SK-N-SH (cell line): ENCODE measurements at regions not wholly inside any gene's neighbourhood (a gene's known extent, or its start where the extent isn't known, plus 50 kb on each side); places are given as distances from the start of the nearest gene placed in this dataset.

Source experiments
- CTCF ChIA-PET: fragments of 300-600, 350-600 bp; formaldehyde crosslinking; extraction: SDS; loops from one replicate; lab custom pipeline; 2021; lab: Yijun Ruan, JAX
- POLR2A ChIA-PET: fragments of 350-600 bp; sonication (Branson Sonifier 250); formaldehyde crosslinking; extraction: SDS; loops from one replicate; lab custom pipeline; 2020; ENCODE audit warnings: antibody characterized with exemption, inconsistent platforms; lab: Yijun Ruan, JAX
- DNase-seq: peaks from one replicate; pipeline ENCODE4 v3.0.0; 2012
- H2AFZ ChIP-seq: fragments of 200-600 bp; sonication (generic); 2 replicates; pipeline ENCODE4 v1.8.1; 2016; ENCODE audit warnings: antibody characterized with exemption, mild to moderate bottlenecking, low read depth
- H3F3A ChIP-seq: fragments of 200-600 bp; sonication (generic); replicated peaks from 2 replicates; pipeline ENCODE3; 2016; ENCODE audit warnings: antibody characterized with exemption, mild to moderate bottlenecking; ENCODE audit not compliant: insufficient read depth
- H3K27ac ChIP-seq, 2 experiments: fragments of 200-500 bp in 1 of 2; fragments of 200-600 bp in 1 of 2; sonication (Bioruptor generic) in 1 of 2; sonication (generic), shearing (Covaris generic) in 1 of 2; 2 replicates each; pipeline versions ENCODE4 v1.5.1 to v1.6.1; 2014 to 2016; ENCODE audit warnings: low read depth in 2 of 2, inconsistent platforms in 1 of 2, low read length in 1 of 2, mild to moderate bottlenecking in 1 of 2, mixed read lengths in 1 of 2
- H3K27me3 ChIP-seq: fragments of 200-600 bp; sonication (generic), shearing (Covaris generic); 2 replicates; pipeline ENCODE4 v1.6.1; 2016; ENCODE audit warnings: mixed run types; ENCODE audit not compliant: insufficient read depth
- H3K36me3 ChIP-seq, 2 experiments: fragments of 200-500 bp in 1 of 2; fragments of 200-600 bp in 1 of 2; sonication (Bioruptor generic) in 1 of 2; sonication (generic) in 1 of 2; replicated peaks in 1 of 2; 2 replicates each; pipeline versions ENCODE3 to v1.5.1; 2014 to 2016; ENCODE audit warnings: low read length in 1 of 2, mild to moderate bottlenecking in 1 of 2; ENCODE audit not compliant: insufficient read depth in 2 of 2, control insufficient read depth in 1 of 2
- H3K4me1 ChIP-seq, 2 experiments: fragments of 200-500 bp in 1 of 2; fragments of 200-600 bp in 1 of 2; sonication (Bioruptor generic) in 1 of 2; sonication (generic), shearing (Covaris generic) in 1 of 2; 2 replicates each; pipeline versions ENCODE4 v1.5.1 to v1.6.1; 2014 to 2016; ENCODE audit warnings: low read depth in 1 of 2, low read length in 1 of 2, mixed run types in 1 of 2; ENCODE audit not compliant: insufficient read depth in 2 of 2, control insufficient read depth in 1 of 2
- H3K4me2 ChIP-seq: fragments of 200-600 bp; sonication (generic), shearing (Covaris generic); 2 replicates; pipeline ENCODE4 v1.6.1; 2017; ENCODE audit warnings: mixed run types
- H3K4me3 ChIP-seq, 2 experiments: fragments of 200-500 bp in 1 of 2; fragments of 200-600 bp in 1 of 2; sonication (Bioruptor generic) in 1 of 2; sonication (generic), shearing (Covaris generic) in 1 of 2; 2 replicates each; pipeline versions ENCODE4 v1.5.1 to v1.8.1; 2014 to 2016; ENCODE audit warnings: low read depth in 2 of 2, inconsistent platforms in 1 of 2, low read length in 1 of 2, mild to moderate bottlenecking in 1 of 2, mixed read lengths in 1 of 2, moderate library complexity in 1 of 2
- H3K79me2 ChIP-seq: fragments of 200-600 bp; sonication (generic); 2 replicates; pipeline ENCODE4 v1.8.1; 2017; ENCODE audit warnings: mild to moderate bottlenecking; ENCODE audit not compliant: insufficient read depth
- H3K9ac ChIP-seq: fragments of 200-600 bp; sonication (generic); 2 replicates; pipeline ENCODE4 v1.6.1; 2017; ENCODE audit warnings: mixed run types
- H3K9me2 ChIP-seq: fragments of 200-600 bp; sonication (generic); 2 replicates; pipeline ENCODE4 v1.6.1; 2017; ENCODE audit warnings: mixed run types
- H3K9me3 ChIP-seq: fragments of 200-600 bp; sonication (generic); 2 replicates; pipeline ENCODE4 v1.6.1; 2017; ENCODE audit warnings: mixed run types, mild to moderate bottlenecking, moderate library complexity
- H4K20me1 ChIP-seq: fragments of 200-600 bp; sonication (generic); 2 replicates; pipeline ENCODE4 v1.6.1; 2017; ENCODE audit warnings: mild to moderate bottlenecking, mixed run types; ENCODE audit not compliant: insufficient read depth
- CHD2 ChIP-seq: fragments of 150-350 bp; IDR thresholded peaks from 2 replicates; pipeline ENCODE4 v1.6.1; 2018; ENCODE audit warnings: low read length; ENCODE audit not compliant: partially characterized antibody
- EP300 ChIP-seq, 2 experiments: IDR thresholded peaks; 2 replicates each; pipeline versions ENCODE4 v1.4.0 to v1.6.1; 2012; ENCODE audit warnings: borderline replicate concordance in 1 of 2, low read depth in 1 of 2, low read length in 1 of 2
- FOSL2 ChIP-seq: IDR thresholded peaks from 2 replicates; pipeline ENCODE4 v1.4.0; 2012; ENCODE audit warnings: low read depth, mild to moderate bottlenecking, moderate library complexity, borderline replicate concordance
- MXI1 ChIP-seq: IDR thresholded peaks from 2 replicates; pipeline ENCODE4 v1.6.1; 2012; ENCODE audit warnings: mild to moderate bottlenecking, low read depth, low read length, improper control_type of control experiment
- NFIC ChIP-seq: IDR thresholded peaks from 2 replicates; pipeline ENCODE4 v1.4.0; 2012; ENCODE audit warnings: borderline replicate concordance
- RFX5 ChIP-seq: IDR thresholded peaks from 2 replicates; pipeline ENCODE4 v1.6.1; 2012; ENCODE audit warnings: mild to moderate bottlenecking, improper control_type of control experiment, low read length
- RXRA ChIP-seq: IDR thresholded peaks from 2 replicates; pipeline ENCODE4 v1.4.0; 2012; ENCODE audit warnings: low read depth, mild to moderate bottlenecking, borderline replicate concordance
- SIN3A ChIP-seq: IDR thresholded peaks from 2 replicates; pipeline ENCODE4 v1.6.1; 2012; ENCODE audit warnings: low read depth, mild to moderate bottlenecking, low read length, moderate library complexity, borderline replicate concordance
- SMC3 ChIP-seq: IDR thresholded peaks from 2 replicates; pipeline ENCODE4 v1.6.1; 2012; ENCODE audit warnings: low read depth, low read length, improper control_type of control experiment
- TAF1 ChIP-seq: IDR thresholded peaks from 2 replicates; pipeline ENCODE4 v1.6.1; 2012; ENCODE audit warnings: low read depth, mild to moderate bottlenecking, low read length, moderate library complexity, borderline replicate concordance
- USF2 ChIP-seq: fragments of 150-350 bp; IDR thresholded peaks from 2 replicates; pipeline ENCODE4 v1.6.1; 2017; ENCODE audit warnings: antibody characterized with exemption, low read length, low read depth, borderline replicate concordance
- YY1 ChIP-seq: IDR thresholded peaks from 2 replicates; pipeline ENCODE4 v1.4.0; 2012; ENCODE audit warnings: low read depth, mild to moderate bottlenecking
- ZBTB33 ChIP-seq: IDR thresholded peaks from 2 replicates; pipeline ENCODE4 v1.4.0; 2012; ENCODE audit warnings: low read depth, borderline replicate concordance
- WGBS: methylation state at CpG from one replicate; pipeline ENCODE4 v1.1.6; 2017; ENCODE audit warnings: low lambda C conversion rate; 5-methylcytosine and 5-hydroxymethylcytosine counted together

GRCh38 chr4:189513421-189513820 lies 427.3 kb upstream of the FRG1 start:
- H3K79me2 ChIP-seq: no peaks in the 10 kb centered on the region
- H3K4me1 ChIP-seq: peaks cover 0 to 3% of the 10 kb centered on the region in 2 experiments; a peak in 1 of 4 replicates
- H3K4me3 ChIP-seq: no peak overlapping the region
- no peaks in the 10 kb centered on the region for H4K20me1 ChIP-seq
- no peak overlapping the region for H3K9ac ChIP-seq
- H3K4me2 ChIP-seq: no peak overlapping the region
- no peaks in the 10 kb centered on the region for H3K36me3 ChIP-seq
- WGBS: 24% methylated on average over 7 of the region's 7 CpGs
- no peaks in the 10 kb centered on the region for H3K9me3 ChIP-seq
- no peaks in the 10 kb centered on the region for H3K27me3 ChIP-seq
- no peak for DNase-seq
- H3F3A ChIP-seq: no peaks in the 10 kb centered on the region
- H3K27ac ChIP-seq: no peak overlapping the region
- POLR2A ChIA-PET: no interaction called here
- CTCF ChIA-PET: no interaction called here
- H2AFZ ChIP-seq: no peak overlapping the region
- TF ChIP-seq TAF1: no peak
- TF ChIP-seq RXRA: no peak
- TF ChIP-seq, all 33 proteins: peak for 0
- no peaks in the 10 kb centered on the region for H3K9me2 ChIP-seq

GRCh38 chr4:189514209-189514608 lies 426.5 kb upstream of the FRG1 start:
- whole genome bisulfite sequencing: 27% methylated on average over 7 of the region's 9 CpGs
- no peak for DNase-seq

More at GRCh38 chr4:189514209-189514608, 426.5 kb upstream of the FRG1 start:
- POLR2A ChIA-PET: no interaction called here
- Histone ChIP-seq H3K79me2 (no peaks in the 10 kb centered on the region), H3F3A (no peaks in the 10 kb centered on the region), H3K4me1 (peaks cover 0 to 3% of the 10 kb centered on the region in 2 experiments; a peak in 1 of 4 replicates), H3K36me3 (no peaks in the 10 kb centered on the region), H3K9ac (no peak overlapping the region), H3K4me3 (no peak overlapping the region), H4K20me1 (no peaks in the 10 kb centered on the region), H2AFZ (no peak overlapping the region), H3K9me2 (no peaks in the 10 kb centered on the region), H3K27ac (no peak overlapping the region), H3K4me2 (no peak overlapping the region), H3K27me3 (no peaks in the 10 kb centered on the region), H3K9me3 (no peaks in the 10 kb centered on the region)
- CTCF ChIA-PET: no interaction called here
- no peak for TF ChIP-seq NFIC
- no peak for TF ChIP-seq USF2
- TF ChIP-seq FOSL2: no peak
- no peak for TF ChIP-seq RFX5
- TF ChIP-seq SIN3A: no peak
- no peak for TF ChIP-seq YY1
- no peak for TF ChIP-seq ZBTB33
- no peak for TF ChIP-seq MXI1
- no peak for TF ChIP-seq CHD2
- no peak for TF ChIP-seq SMC3
- no peak for TF ChIP-seq EP300 (IDR thresholded peaks at IDR 0.05; ENCODE audit: borderline replicate concordance in 1 of 2, low read depth in 1 of 2, low read length in 1 of 2)
- no peak for TF ChIP-seq RXRA
